Neural cell (in vitro differentiated cells): ENCODE measurements at regions not wholly inside any gene's neighbourhood (a gene's known extent, or its start where the extent isn't known, plus 50 kb on each side); places are given as distances from the start of the nearest gene placed in this dataset.

Source experiments
- EZH2 ChIP-seq: fragments of 200-600, 300-800 bp; shearing (Covaris generic), sonication (generic); IDR thresholded peaks from 2 replicates; pipeline ENCODE4 v1.6.1; 2014; ENCODE audit warnings: antibody characterized with exemption, low read length, borderline replicate concordance, mild to moderate bottlenecking; ENCODE audit not compliant: insufficient read depth, poor library complexity, severe bottlenecking
- RAD21 ChIP-seq: fragments of 450-650 bp; conservative IDR thresholded peaks from 2 replicates; pipeline ENCODE4 v1.6.1; 2014; ENCODE audit warnings: antibody characterized with exemption, mild to moderate bottlenecking, moderate library complexity
- REST ChIP-seq: IDR thresholded peaks from 2 replicates; pipeline ENCODE4 v1.6.1; 2012; ENCODE audit warnings: borderline replicate concordance
- TF ChIP-seq, protein P1 (sequence below): fragments of 450-650 bp; IDR thresholded peaks from 2 replicates; pipeline ENCODE4 v1.5.1; 2014; ENCODE audit warnings: antibody characterized with exemption, mild to moderate bottlenecking, moderate library complexity; ENCODE audit not compliant: poor library complexity, severe bottlenecking

DNA sequence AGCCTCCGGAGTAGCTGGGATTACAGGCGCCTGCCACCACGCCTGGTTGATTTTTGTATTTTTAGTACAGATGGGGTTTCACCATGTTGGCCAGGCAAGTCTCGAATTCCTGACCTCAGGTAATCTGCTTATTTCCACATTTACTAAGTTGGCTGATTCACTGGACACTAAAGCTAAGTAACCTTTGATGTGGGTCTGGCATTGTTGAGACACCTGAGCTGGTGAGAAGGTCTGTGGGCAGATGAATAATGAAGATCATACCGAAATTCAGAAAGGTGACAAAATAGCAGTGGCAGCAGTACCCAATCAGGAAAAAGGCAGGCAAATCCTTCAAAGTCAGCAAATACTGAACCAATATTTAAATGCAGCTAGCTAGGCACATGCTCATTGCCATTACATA lies 210.6 kb upstream of the ZNF608 start:
- TF ChIP-seq, protein P1, sequence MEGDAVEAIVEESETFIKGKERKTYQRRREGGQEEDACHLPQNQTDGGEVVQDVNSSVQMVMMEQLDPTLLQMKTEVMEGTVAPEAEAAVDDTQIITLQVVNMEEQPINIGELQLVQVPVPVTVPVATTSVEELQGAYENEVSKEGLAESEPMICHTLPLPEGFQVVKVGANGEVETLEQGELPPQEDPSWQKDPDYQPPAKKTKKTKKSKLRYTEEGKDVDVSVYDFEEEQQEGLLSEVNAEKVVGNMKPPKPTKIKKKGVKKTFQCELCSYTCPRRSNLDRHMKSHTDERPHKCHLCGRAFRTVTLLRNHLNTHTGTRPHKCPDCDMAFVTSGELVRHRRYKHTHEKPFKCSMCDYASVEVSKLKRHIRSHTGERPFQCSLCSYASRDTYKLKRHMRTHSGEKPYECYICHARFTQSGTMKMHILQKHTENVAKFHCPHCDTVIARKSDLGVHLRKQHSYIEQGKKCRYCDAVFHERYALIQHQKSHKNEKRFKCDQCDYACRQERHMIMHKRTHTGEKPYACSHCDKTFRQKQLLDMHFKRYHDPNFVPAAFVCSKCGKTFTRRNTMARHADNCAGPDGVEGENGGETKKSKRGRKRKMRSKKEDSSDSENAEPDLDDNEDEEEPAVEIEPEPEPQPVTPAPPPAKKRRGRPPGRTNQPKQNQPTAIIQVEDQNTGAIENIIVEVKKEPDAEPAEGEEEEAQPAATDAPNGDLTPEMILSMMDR: no peak
- TF ChIP-seq RAD21 (no peak), EZH2 (no peak), REST (no peak)
